Stimulated activated CD8-positive, alpha-beta memory T cell treated with anti-CD3 and anti-CD28 coated beads, Interleukin-7, amount 100 ng/mL, for 1 hour (primary cell): ENCODE measurements at regions not wholly inside any gene's neighbourhood (a gene's known extent, or its start where the extent isn't known, plus 50 kb on each side); places are given as distances from the start of the nearest gene placed in this dataset.

ENCODE experiments used
- DNase-seq, 2 donors: peaks; one replicate each; pipeline ENCODE4 v3.0.0-alpha.2; 2020; ENCODE audit warnings: low read depth in 2 of 2

- no peak for DNase-seq
Observed at GRCh38 chr4:13933191-13933590, 305.7 kb upstream of the BOD1L1 start.

GRCh38 chr4:13938299-13938698 is 310.8 kb upstream of the BOD1L1 start:
- no peak for DNase-seq

GRCh38 chr4:13940921-13941320 is 313.4 kb upstream of the BOD1L1 start:
- no peak for DNase-seq

- DNase-seq = no peak
Observed at GRCh38 chr4:13942977-13943376, 315.5 kb upstream of the BOD1L1 start.

GRCh38 chr4:13944095-13944511 is 316.6 kb upstream of the BOD1L1 start:
- DNase-seq = no peak

GRCh38 chr4:13947921-13948320 is 320.4 kb upstream of the BOD1L1 start:
- DNase-seq = no peak

- no peak for DNase-seq
Observed at GRCh38 chr4:13950491-13950890, 323.0 kb upstream of the BOD1L1 start.

GRCh38 chr4:13953083-13953482 is 325.6 kb upstream of the BOD1L1 start:
- DNase-seq = no peak

GRCh38 chr4:13955551-13955950 is 328.0 kb upstream of the BOD1L1 start:
- no peak for DNase-seq

- no peak for DNase-seq
Observed at GRCh38 chr4:13956947-13957346, 329.4 kb upstream of the BOD1L1 start.

- DNase-seq = no peak
Observed at GRCh38 chr4:13957871-13958270, 330.3 kb upstream of the BOD1L1 start.

- DNase-seq = no peak
Observed at GRCh38 chr4:13963601-13964000, 336.1 kb upstream of the BOD1L1 start.

- DNase-seq = no peak
Observed at GRCh38 chr4:13966231-13967195, 339.0 kb upstream of the BOD1L1 start.

- DNase-seq = no peak
Observed at GRCh38 chr4:13968723-13969122, 341.2 kb upstream of the BOD1L1 start.

GRCh38 chr4:13970349-13970748 is 342.8 kb upstream of the BOD1L1 start:
- no peak for DNase-seq

GRCh38 chr4:13977746-13978145 is 350.2 kb upstream of the BOD1L1 start:
- no peak for DNase-seq

GRCh38 chr4:13980317-13981310 is 353.1 kb upstream of the BOD1L1 start:
- no peak for DNase-seq

GRCh38 chr4:13981499-13981898 is 354.0 kb upstream of the BOD1L1 start:
- no peak for DNase-seq

- no peak for DNase-seq
Observed at GRCh38 chr4:13982010-13982409, 354.5 kb upstream of the BOD1L1 start.

- DNase-seq = no peak
Observed at GRCh38 chr4:13983189-13983790, 355.8 kb upstream of the BOD1L1 start.

GRCh38 chr4:13984991-13985800 is 357.7 kb upstream of the BOD1L1 start:
- DNase-seq = no peak
